CD4-positive, alpha-beta T cell (primary cell): ENCODE measurements at regions not wholly inside any gene's neighbourhood (a gene's known extent, or its start where the extent isn't known, plus 50 kb on each side); places are given as distances from the start of the nearest gene placed in this dataset.
A peak's percentile ranks its signal among the peaks of the same experiment; 100 is the strongest.

Experiments
- ATAC-seq: fragments of 200-7000 bp; cut with Tn5 transposase; one replicate; pipeline ENCODE4 v1.10.0; 2022; ENCODE audit warnings: mild to moderate bottlenecking; ENCODE audit not compliant: poor library complexity
- CTCF ChIA-PET: fragments of 350-600 bp; sonication (Branson Sonifier 250); formaldehyde crosslinking; loops from one replicate; lab custom pipeline; 2021; ENCODE audit warnings: antibody characterized with exemption, inconsistent platforms; lab: Charles Lee
- POLR2A ChIA-PET: fragments of 350-600 bp; sonication (Branson Sonifier 250); formaldehyde crosslinking; loops from one replicate; lab custom pipeline; 2021; ENCODE audit warnings: antibody characterized with exemption, inconsistent platforms; lab: Charles Lee
- DNase-seq, 14 experiments: peaks; one replicate each; pipeline ENCODE4 v3.0.0-alpha.2; 2013 to 2020; ENCODE audit warnings: mixed read lengths in 2 of 14
- H3K27ac ChIP-seq, 2 donors: one replicate each; pipeline versions ENCODE4 v1.5.1 to v1.7.0; 2013; ENCODE audit warnings: low read length in 2 of 2, low read depth in 1 of 2, mild to moderate bottlenecking in 1 of 2
- H3K27me3 ChIP-seq, 2 experiments: 1 replicate in 1 of 2; 2 replicates in 1 of 2; pipeline versions ENCODE4 v1.6.1 to v1.7.0; 2013; ENCODE audit warnings: low read length in 2 of 2, control low read depth in 1 of 2, mild to moderate bottlenecking in 1 of 2, moderate library complexity in 1 of 2; ENCODE audit not compliant: insufficient read depth in 2 of 2, control insufficient read depth in 1 of 2
- H3K36me3 ChIP-seq: one replicate; pipeline ENCODE4 v1.6.1; 2013; ENCODE audit warnings: low read length, control low read depth; ENCODE audit not compliant: insufficient read depth
- H3K4me1 ChIP-seq: one replicate; pipeline ENCODE4 v1.6.1; 2013; ENCODE audit warnings: low read length, control low read depth; ENCODE audit not compliant: insufficient read depth
- H3K4me3 ChIP-seq: one replicate; pipeline ENCODE4 v1.5.1; 2013; ENCODE audit warnings: mild to moderate bottlenecking, low read length, moderate library complexity
- H3K9me3 ChIP-seq, 2 experiments: 1 replicate in 1 of 2; 2 replicates in 1 of 2; pipeline versions ENCODE4 v1.6.1 to v1.7.0; 2013; ENCODE audit warnings: low read length in 2 of 2, mild to moderate bottlenecking in 2 of 2, control low read depth in 1 of 2, moderate library complexity in 1 of 2; ENCODE audit not compliant: control insufficient read depth in 1 of 2, insufficient read depth in 1 of 2
- H3K27ac Mint-ChIP-seq: one replicate; pipeline ENCODE4 v1.8.0; 2020; ENCODE audit warnings: mixed read lengths
- H3K27me3 Mint-ChIP-seq: one replicate; pipeline ENCODE4 v1.8.0; 2021; ENCODE audit warnings: mixed read lengths
- H3K36me3 Mint-ChIP-seq: one replicate; pipeline ENCODE4 v1.8.0; 2021; ENCODE audit warnings: low read depth, mixed read lengths
- H3K4me1 Mint-ChIP-seq: one replicate; pipeline ENCODE4 v1.8.0; 2021; ENCODE audit warnings: low read depth, mixed read lengths
- H3K4me3 Mint-ChIP-seq: one replicate; pipeline ENCODE4 v1.8.0; 2020; ENCODE audit warnings: mild to moderate bottlenecking, mixed read lengths
- H3K9me3 Mint-ChIP-seq: one replicate; pipeline ENCODE4 v1.8.0; 2020; ENCODE audit warnings: mixed read lengths
- CTCF ChIP-seq: fragments of 200-600 bp; IDR thresholded peaks from one replicate; pipeline ENCODE4 v1.8.0; 2022; ENCODE audit warnings: antibody characterized with exemption, mild to moderate bottlenecking
- intact Hi-C, 2 experiments: fragments of 100-400 bp; cut with DNase I in 1 of 2; cut with micrococcal nuclease in 1 of 2; formaldehyde crosslinking; loops; one replicate each; pipeline versions ENCODE4 v1.15.1 to v1.9.0; 2023 to 2025; cut with DNase I, micrococcal nuclease

- H3K4me1 Mint-ChIP-seq = no peaks in the 10 kb centered on the region
- no peak overlapping the region for H3K27ac Mint-ChIP-seq
- DNase-seq = no peak
- intact Hi-C loops = loop anchor here in 1 of 2 experiments (5.0 to 10.0 kb wide), 2 partner anchors 365 to 693 kb away; no protein-coding TSS in a partner anchor
- Histone ChIP-seq H3K27me3 (no peaks in the 10 kb centered on the region), H3K36me3 (no peaks in the 10 kb centered on the region), H3K4me3 (no peak overlapping the region), H3K9me3 (no peaks in the 10 kb centered on the region), H3K4me1 (no peaks in the 10 kb centered on the region), H3K27ac (no peak overlapping the region)
- no peaks in the 10 kb centered on the region for H3K9me3 Mint-ChIP-seq
- CTCF ChIA-PET = no interaction called here
- H3K4me3 Mint-ChIP-seq = no peak overlapping the region
- POLR2A ChIA-PET = no interaction called here
- no peak for TF ChIP-seq CTCF
- H3K27me3 Mint-ChIP-seq = no peaks in the 10 kb centered on the region
- no peaks in the 10 kb centered on the region for H3K36me3 Mint-ChIP-seq
- no peak for ATAC-seq
Observed at GRCh38 chr16:73197598-73197997, 149.7 kb upstream of the ZFHX3 start.

- POLR2A ChIA-PET = no interaction called here
Observed at GRCh38 chr16:73196670-73197069, 148.7 kb upstream of the ZFHX3 start.

DNA sequence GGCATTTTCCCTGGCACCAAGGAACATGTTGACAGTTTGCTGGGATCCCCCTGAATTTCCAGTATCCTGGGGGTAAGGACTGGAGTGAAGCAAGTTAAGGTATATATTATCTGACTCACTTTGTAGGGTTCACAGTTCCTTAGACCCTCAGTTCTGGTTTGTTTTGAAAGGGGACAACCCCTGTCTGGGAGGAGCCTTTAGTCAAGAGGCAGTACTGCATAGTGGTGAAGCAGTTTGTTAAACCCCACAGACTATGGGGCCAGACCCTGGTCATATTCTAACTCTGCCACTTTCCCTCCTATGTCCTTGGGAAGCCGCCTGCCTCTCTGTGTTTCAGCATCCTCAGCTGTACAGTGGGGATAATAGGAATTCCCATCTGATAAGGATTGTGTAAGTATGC, 145.5 kb upstream of the ZFHX3 start:
- ATAC-seq (no peak), DNase-seq (no peak)
- no peaks in the 10 kb centered on the region for H3K9me3 Mint-ChIP-seq
- CTCF ChIA-PET = no interaction called here
- no peaks in the 10 kb centered on the region for H3K36me3 Mint-ChIP-seq
- H3K4me1 Mint-ChIP-seq = no peaks in the 10 kb centered on the region
- TF ChIP-seq CTCF = no peak
- Histone ChIP-seq H3K9me3 (peaks cover 0 to 9% of the 10 kb centered on the region in 2 experiments), H3K27ac (no peak overlapping the region), H3K4me1 (no peaks in the 10 kb centered on the region), H3K36me3 (no peaks in the 10 kb centered on the region), H3K27me3 (no peaks in the 10 kb centered on the region), H3K4me3 (no peak overlapping the region)
- H3K27ac Mint-ChIP-seq = no peak overlapping the region
- POLR2A ChIA-PET = no interaction called here
- H3K4me3 Mint-ChIP-seq = no peak overlapping the region
- intact Hi-C loops = loop anchor here in 1 of 2 experiments (10.0 kb wide), 1 partner anchor 689 kb away; no protein-coding TSS in a partner anchor
- no peaks in the 10 kb centered on the region for H3K27me3 Mint-ChIP-seq

More at GRCh38 chr16:73196670-73197069, 148.7 kb upstream of the ZFHX3 start:
- H3K36me3 ChIP-seq = no peaks in the 10 kb centered on the region
- ATAC-seq (no peak), DNase-seq (peak in 4 of 14 experiments; percentile 23 to 57 (median 42))
- Mint-ChIP-seq H3K27me3 (no peaks in the 10 kb centered on the region), H3K4me1 (no peaks in the 10 kb centered on the region), H3K36me3 (no peaks in the 10 kb centered on the region), H3K27ac (no peak overlapping the region), H3K9me3 (no peaks in the 10 kb centered on the region), H3K4me3 (no peak overlapping the region)
- H3K9me3 ChIP-seq = peaks cover 0 to 5% of the 10 kb centered on the region in 2 experiments
- intact Hi-C loops = loop anchor here in 1 of 2 experiments (5.0 to 10.0 kb wide), 2 partner anchors 364 to 692 kb away; no protein-coding TSS in a partner anchor
- TF ChIP-seq CTCF = no peak
- H3K4me3 ChIP-seq = no peak overlapping the region
- no peaks in the 10 kb centered on the region for H3K27me3 ChIP-seq
- CTCF ChIA-PET = no interaction called here
- H3K27ac ChIP-seq = no peak overlapping the region
- H3K4me1 ChIP-seq = no peaks in the 10 kb centered on the region
